H1 (cell line): ENCODE measurements at regions not wholly inside any gene's neighbourhood (a gene's known extent, or its start where the extent isn't known, plus 50 kb on each side); places are given as distances from the start of the nearest gene placed in this dataset.

ENCODE experiments used
- CTCF ChIA-PET: fragments of 300-600 bp; sonication (Branson Sonifier 250); formaldehyde crosslinking; loops from one replicate; lab custom pipeline; 2021; ENCODE audit not compliant: partially characterized antibody; lab: Charles Lee
- POLR2A ChIA-PET: fragments of 300-600 bp; sonication (Branson Sonifier 250); formaldehyde crosslinking; loops from one replicate; lab custom pipeline; 2021; ENCODE audit warnings: inconsistent platforms; ENCODE audit not compliant: partially characterized antibody; lab: Charles Lee
- DNase-seq, 2 experiments: peaks; one replicate each; pipeline versions ENCODE4 v3.0.0 to v3.0.0-alpha.2; 2010 to 2022; ENCODE audit warnings: low spot score in 2 of 2, low read depth in 1 of 2, mixed read lengths in 1 of 2
- FAIRE-seq: peaks from 2 replicates; lab custom pipeline; 2011; peaks lifted over from hg19 to GRCh38; lab: Jason Lieb, UNC
- H2AFZ ChIP-seq: 2 replicates; pipeline ENCODE4 v1.8.1; 2012; ENCODE audit warnings: low read length, inconsistent platforms
- H2AK5ac ChIP-seq: 2 replicates; pipeline ENCODE4 v1.6.1; 2013; ENCODE audit warnings: low read depth, low read length
- H2BK120ac ChIP-seq: replicated peaks from 2 replicates; pipeline ENCODE3; 2013; ENCODE audit warnings: low read depth, low read length, inconsistent platforms
- H2BK12ac ChIP-seq: 2 replicates; pipeline ENCODE4 v1.6.1; 2013; ENCODE audit warnings: low read depth, low read length
- H2BK15ac ChIP-seq: 2 replicates; pipeline ENCODE4 v1.6.1; 2013; ENCODE audit warnings: low read length
- H2BK20ac ChIP-seq: 2 replicates; pipeline ENCODE4 v1.6.1; 2013; ENCODE audit warnings: low read length
- H2BK5ac ChIP-seq: 2 replicates; pipeline ENCODE4 v1.6.1; 2013; ENCODE audit warnings: low read depth, low read length
- H3K14ac ChIP-seq: 2 replicates; pipeline ENCODE4 v1.6.1; 2013; ENCODE audit warnings: inconsistent platforms; ENCODE audit not compliant: insufficient read length
- H3K18ac ChIP-seq: 2 replicates; pipeline ENCODE4 v1.6.1; 2013; ENCODE audit warnings: low read length; ENCODE audit errors: extremely low read depth
- H3K23ac ChIP-seq: 2 replicates; pipeline ENCODE4 v1.6.1; 2013; ENCODE audit warnings: inconsistent platforms; ENCODE audit not compliant: insufficient read length
- H3K23me2 ChIP-seq: 2 replicates; pipeline ENCODE4 v1.6.1; 2013; ENCODE audit warnings: low read depth, low read length
- H3K27ac ChIP-seq: 2 replicates; pipeline ENCODE4 v1.6.1; 2011; ENCODE audit warnings: low read depth, low read length, inconsistent platforms
- H3K27me3 ChIP-seq, 4 experiments: replicated peaks in 1 of 4; 1 replicate in 1 of 4; 2 replicates in 3 of 4; pipeline versions ENCODE4 v1.6.1 to v1.8.1; 2011 to 2013; ENCODE audit warnings: low read length in 3 of 4, mild to moderate bottlenecking in 3 of 4, inconsistent platforms in 2 of 4, mixed read lengths in 2 of 4, moderate library complexity in 1 of 4; ENCODE audit not compliant: control insufficient read depth in 3 of 4, insufficient read depth in 3 of 4; ENCODE audit errors: extremely low read depth in 1 of 4
- H3K36me3 ChIP-seq, 4 experiments: 2 replicates each; pipeline versions ENCODE4 v1.6.1 to v1.8.1; 2011 to 2013; ENCODE audit warnings: mild to moderate bottlenecking in 4 of 4, low read length in 3 of 4, moderate library complexity in 2 of 4, control low read depth in 1 of 4, inconsistent platforms in 1 of 4; ENCODE audit not compliant: insufficient read depth in 4 of 4, control insufficient read depth in 2 of 4
- H3K4ac ChIP-seq: replicated peaks from 2 replicates; pipeline ENCODE3; 2013; ENCODE audit warnings: low read length, low read depth, mixed read lengths, inconsistent platforms; ENCODE audit not compliant: insufficient read length
- H3K4me1 ChIP-seq, 4 experiments: replicated peaks in 1 of 4; 1 replicate in 1 of 4; 2 replicates in 3 of 4; pipeline versions ENCODE4 v1.6.1 to v1.8.1; 2011 to 2013; ENCODE audit warnings: low read length in 3 of 4, inconsistent platforms in 2 of 4, mixed read lengths in 1 of 4; ENCODE audit not compliant: insufficient read depth in 4 of 4, control insufficient read depth in 3 of 4
- H3K4me2 ChIP-seq, 2 experiments: 2 replicates each; pipeline versions ENCODE4 v1.6.1 to v1.8.1; 2011 to 2013; ENCODE audit warnings: low read depth in 2 of 2, low read length in 2 of 2, control low read depth in 1 of 2, inconsistent platforms in 1 of 2, mild to moderate bottlenecking in 1 of 2; ENCODE audit not compliant: insufficient read depth in 1 of 2
- H3K4me3 ChIP-seq, 4 experiments: fragments of 200-600, 300-600 bp in 1 of 4; sonication (generic), shearing (Covaris generic), sonication (Bioruptor Twin) in 1 of 4; 2 replicates each; pipeline versions ENCODE4 v1.5.1 to v1.8.1; 2011 to 2016; ENCODE audit warnings: low read length in 4 of 4, low read depth in 3 of 4, control low read depth in 2 of 4, inconsistent platforms in 2 of 4, mild to moderate bottlenecking in 2 of 4, mixed read lengths in 1 of 4, moderate library complexity in 1 of 4; ENCODE audit not compliant: insufficient read depth in 2 of 4; ENCODE audit errors: extremely low read depth in 1 of 4
- H3K56ac ChIP-seq: replicated peaks from 2 replicates; pipeline ENCODE3; 2013; ENCODE audit warnings: low read depth, mild to moderate bottlenecking, mixed read lengths, low read length, inconsistent platforms; ENCODE audit not compliant: insufficient read length
- H3K79me1 ChIP-seq: 2 replicates; pipeline ENCODE4 v1.6.1; 2013; ENCODE audit warnings: low read depth, low read length, control low read depth
- H3K79me2 ChIP-seq, 2 experiments: 2 replicates each; pipeline versions ENCODE4 v1.6.1 to v1.8.1; 2012 to 2013; ENCODE audit warnings: low read length in 2 of 2, mild to moderate bottlenecking in 2 of 2, inconsistent platforms in 1 of 2; ENCODE audit not compliant: insufficient read depth in 2 of 2, control insufficient read depth in 1 of 2
- H3K9ac ChIP-seq, 4 experiments: replicated peaks in 1 of 4; 1 replicate in 1 of 4; 2 replicates in 3 of 4; pipeline versions ENCODE4 v1.6.1 to v1.8.1; 2011 to 2013; ENCODE audit warnings: low read depth in 3 of 4, low read length in 3 of 4, control low read depth in 2 of 4, mild to moderate bottlenecking in 2 of 4, moderate library complexity in 2 of 4, inconsistent platforms in 1 of 4; ENCODE audit errors: extremely low read depth in 1 of 4
- H3K9me3 ChIP-seq, 2 experiments: 2 replicates each; pipeline versions ENCODE4 v1.6.1 to v1.8.1; 2012 to 2013; ENCODE audit warnings: mild to moderate bottlenecking in 2 of 2, moderate library complexity in 2 of 2, control low read depth in 1 of 2, inconsistent platforms in 1 of 2, low read depth in 1 of 2, low read length in 1 of 2, mixed read lengths in 1 of 2; ENCODE audit not compliant: insufficient read depth in 2 of 2
- H4K20me1 ChIP-seq, 2 experiments: replicated peaks in 1 of 2; 2 replicates each; pipeline versions ENCODE3 to v1.8.1; 2011 to 2013; ENCODE audit warnings: inconsistent platforms in 2 of 2, low read length in 2 of 2, mild to moderate bottlenecking in 1 of 2; ENCODE audit not compliant: insufficient read depth in 2 of 2, control insufficient read depth in 1 of 2
- H4K5ac ChIP-seq: 2 replicates; pipeline ENCODE4 v1.6.1; 2013; ENCODE audit warnings: low read length, low read depth, mixed read lengths, inconsistent platforms; ENCODE audit not compliant: insufficient read length
- H4K8ac ChIP-seq: 2 replicates; pipeline ENCODE4 v1.8.0; 2013; ENCODE audit warnings: mild to moderate bottlenecking, moderate library complexity, low read length, inconsistent platforms; ENCODE audit not compliant: insufficient read depth; ENCODE audit errors: extremely low read depth
- H4K91ac ChIP-seq: replicated peaks from 2 replicates; pipeline ENCODE3; 2013; ENCODE audit warnings: low read length, mixed read lengths, inconsistent platforms; ENCODE audit not compliant: insufficient read length
- CHD1 ChIP-seq: IDR thresholded peaks from 2 replicates; pipeline ENCODE4 v1.6.1; 2012; ENCODE audit warnings: low read depth, low read length, improper control_type of control experiment
- FOSL1 ChIP-seq: IDR thresholded peaks from 2 replicates; pipeline ENCODE4 v1.6.1; 2011; ENCODE audit warnings: mild to moderate bottlenecking, low read depth, low read length, moderate library complexity; ENCODE audit not compliant: insufficient read depth
- SIX5 ChIP-seq: IDR thresholded peaks from 2 replicates; pipeline ENCODE4 v1.6.1; 2011; ENCODE audit warnings: mild to moderate bottlenecking, low read depth, low read length
- SP1 ChIP-seq: IDR thresholded peaks from 2 replicates; pipeline ENCODE4 v1.6.1; 2011; ENCODE audit warnings: low read depth, low read length
- YY1 ChIP-seq: IDR thresholded peaks from 2 replicates; pipeline ENCODE4 v1.6.1; 2011; ENCODE audit warnings: low read depth, mild to moderate bottlenecking, low read length
- WGBS, 2 experiments: shearing (Covaris generic) in 1 of 2; methylation state at CpG; one replicate each; pipeline versions ENCODE4 v1.1.6 to v1.1.7; 2013 to 2015; ENCODE audit warnings: low lambda C conversion rate in 2 of 2, mixed read lengths in 2 of 2, inconsistent platforms in 1 of 2, low coverage in 1 of 2, missing lambda C conversion rate in 1 of 2; ENCODE audit not compliant: insufficient replicate concordance in 2 of 2, insufficient coverage in 1 of 2, insufficient read length in 1 of 2; ENCODE audit errors: extremely low coverage in 1 of 2, missing lambda C conversion rate in 1 of 2; 5-methylcytosine and 5-hydroxymethylcytosine counted together

- Histone ChIP-seq H3K9me3 (no peaks in the 10 kb centered on the region), H3K23me2 (no peaks in the 10 kb centered on the region; the same call in 1 of the 2 replicates), H4K5ac (no peak overlapping the region), H4K20me1 (no peaks in the 10 kb centered on the region), H3K14ac (no peak overlapping the region), H3K4me2 (no peak overlapping the region), H3K27me3 (no peaks in the 10 kb centered on the region), H2AK5ac (no peak overlapping the region), H3K18ac (peak overlapping the region; percentile 57; the same call in 1 of the 2 replicates), H2BK20ac (no peak overlapping the region), H3K4me1 (peaks cover 0 to 8% (median 0%) of the 10 kb centered on the region in 4 experiments; a peak in 1 of 7 replicates), H3K79me1 (no peaks in the 10 kb centered on the region), H3K27ac (no peak overlapping the region), H3K4me3 (no peak overlapping the region), H3K56ac (no peak overlapping the region), H3K23ac (no peak overlapping the region), H2AFZ (peak overlapping the region; percentile 87), H4K91ac (no peak overlapping the region), H2BK120ac (no peak overlapping the region), H4K8ac (no peak overlapping the region), H3K4ac (no peak overlapping the region)
- POLR2A ChIA-PET, result no interaction called here
- FAIRE-seq, result no peak
- 88% methylated on average over 1 of the region's 1 CpG; no CpG with 5 or more reads in 1 of the 2 experiments for WGBS, 2 experiments
- no peak for TF ChIP-seq FOSL1
- TF ChIP-seq CHD1, result no peak
- no peak for TF ChIP-seq YY1
- TF ChIP-seq SP1, result no peak
- no peak for TF ChIP-seq SIX5
- TF ChIP-seq, all 59 proteins: peak for 0
- CTCF ChIA-PET, result no interaction called here
- DNase-seq, result no peak
- Histone ChIP-seq H3K36me3 (no peaks in the 10 kb centered on the region), H2BK5ac (0 out of 2 replicates have a peak overlapping the region, but pooled peaks have one; percentile 61), H2BK12ac (peak overlapping the region; percentile 91; the same call in 1 of the 2 replicates), H3K9ac (no peak overlapping the region), H3K79me2 (no peaks in the 10 kb centered on the region), H2BK15ac (peak overlapping the region; percentile 34)
Observed at GRCh38 chr1:244768186-244768585, 67.3 kb upstream of the COX20 start.
